B cell (primary cell): ENCODE measurements at regions not wholly inside any gene's neighbourhood (a gene's known extent, or its start where the extent isn't known, plus 50 kb on each side); places are given as distances from the start of the nearest gene placed in this dataset.

Source experiments
- ATAC-seq: fragments of 200-7000 bp; cut with Tn5 transposase; one replicate; pipeline ENCODE4 v1.10.0; 2021; ENCODE audit warnings: low read depth, mild to moderate bottlenecking, moderate number of reproducible peaks, moderate library complexity
- CTCF ChIA-PET: fragments of 350-600 bp; sonication (Branson Sonifier 250); formaldehyde crosslinking; loops from one replicate; lab custom pipeline; 2021; ENCODE audit warnings: antibody characterized with exemption, inconsistent platforms; lab: Charles Lee
- POLR2A ChIA-PET: fragments of 350-600 bp; sonication (Branson Sonifier 250); formaldehyde crosslinking; loops from one replicate; lab custom pipeline; 2021; ENCODE audit warnings: antibody characterized with exemption; lab: Charles Lee
- DNase-seq: peaks from one replicate; pipeline ENCODE4 v3.0.0; 2013
- H2AFZ ChIP-seq: 2 replicates; pipeline ENCODE4 v1.6.1; 2012; ENCODE audit warnings: mild to moderate bottlenecking, low read depth, low read length; ENCODE audit not compliant: insufficient read depth, poor library complexity, severe bottlenecking
- H3K27ac ChIP-seq, 2 donors: 1 replicate in 1 of 2; 2 replicates in 1 of 2; pipeline ENCODE4 v1.5.1; 2012 to 2013; ENCODE audit warnings: low read length in 2 of 2, mild to moderate bottlenecking in 2 of 2, moderate library complexity in 1 of 2
- H3K27me3 ChIP-seq, 4 experiments: fragments of 200-600 bp in 1 of 4; sonication (generic) in 1 of 4; replicated peaks in 1 of 4; 1 replicate in 2 of 4; 2 replicates in 2 of 4; pipeline versions ENCODE4 v1.6.1 to v1.7.0; 2013 to 2016; ENCODE audit warnings: low read length in 3 of 4, mild to moderate bottlenecking in 2 of 4, mixed read lengths in 1 of 4, moderate library complexity in 1 of 4; ENCODE audit not compliant: insufficient read depth in 4 of 4, control insufficient read depth in 3 of 4; ENCODE audit errors: control extremely low read depth in 1 of 4
- H3K36me3 ChIP-seq, 2 experiments: replicated peaks in 1 of 2; 1 replicate in 1 of 2; 2 replicates in 1 of 2; pipeline versions ENCODE4 v1.6.1 to v1.7.1; 2013; ENCODE audit warnings: low read length in 1 of 2; ENCODE audit not compliant: insufficient read depth in 2 of 2, control insufficient read depth in 1 of 2; ENCODE audit errors: control extremely low read depth in 1 of 2, extremely low read depth in 1 of 2
- H3K4me1 ChIP-seq, 2 donors: fragments of 200-600 bp in 1 of 2; sonication (generic) in 1 of 2; 1 replicate in 1 of 2; 2 replicates in 1 of 2; pipeline versions ENCODE4 v1.5.1 to v1.6.1; 2013 to 2017; ENCODE audit warnings: low read length in 2 of 2; ENCODE audit not compliant: control insufficient read depth in 2 of 2, insufficient read depth in 2 of 2
- H3K4me2 ChIP-seq: replicated peaks from 2 replicates; pipeline ENCODE3; 2012; ENCODE audit warnings: mild to moderate bottlenecking, low read depth, low read length; ENCODE audit not compliant: poor library complexity, severe bottlenecking
- H3K4me3 ChIP-seq, 5 experiments: fragments of 200-600 bp in 1 of 5; sonication (generic) in 1 of 5; 1 replicate in 3 of 5; 2 replicates in 2 of 5; pipeline versions ENCODE4 v1.5.1 to v1.7.0; 2011 to 2016; ENCODE audit warnings: low read length in 4 of 5, mild to moderate bottlenecking in 4 of 5, low read depth in 2 of 5, control low read depth in 1 of 5, moderate library complexity in 1 of 5; ENCODE audit not compliant: insufficient read depth in 1 of 5; ENCODE audit errors: control extremely low read depth in 1 of 5, extremely low read depth in 1 of 5
- H3K79me2 ChIP-seq: fragments of 200-600 bp; sonication (generic); one replicate; pipeline ENCODE4 v1.6.0; 2016; ENCODE audit warnings: low read length; ENCODE audit not compliant: control insufficient read depth, insufficient read depth
- H3K9ac ChIP-seq: fragments of 200-600 bp; sonication (generic); 2 replicates; pipeline ENCODE4 v1.6.1; 2017; ENCODE audit warnings: mild to moderate bottlenecking, low read length, moderate library complexity
- H3K9me3 ChIP-seq, 3 donors: one replicate each; pipeline versions ENCODE4 v1.6.1 to v1.7.1; 2013; ENCODE audit warnings: low read length in 2 of 3; ENCODE audit not compliant: control insufficient read depth in 2 of 3, insufficient read depth in 1 of 3; ENCODE audit errors: control extremely low read depth in 1 of 3
- H4K20me1 ChIP-seq: 2 replicates; pipeline ENCODE4 v1.6.0; 2012; ENCODE audit warnings: mild to moderate bottlenecking, low read length; ENCODE audit not compliant: insufficient read depth, control insufficient read depth, poor library complexity, severe bottlenecking
- H3K27ac Mint-ChIP-seq: one replicate; pipeline ENCODE4 v1.8.0; 2021; ENCODE audit warnings: mixed read lengths
- H3K27me3 Mint-ChIP-seq: one replicate; pipeline ENCODE4 v1.8.0; 2021; ENCODE audit warnings: mixed read lengths
- H3K4me1 Mint-ChIP-seq: one replicate; pipeline ENCODE4 v1.8.0; 2021; ENCODE audit warnings: mixed read lengths
- H3K4me3 Mint-ChIP-seq: one replicate; pipeline ENCODE4 v1.8.0; 2021; ENCODE audit warnings: mixed read lengths
- H3K9me3 Mint-ChIP-seq: one replicate; pipeline ENCODE4 v1.8.0; 2022; ENCODE audit warnings: mixed read lengths; ENCODE audit not compliant: insufficient read depth
- EZH2 ChIP-seq: IDR thresholded peaks from 2 replicates; pipeline ENCODE4 v1.6.1; 2012; ENCODE audit warnings: borderline replicate concordance, low read depth, mild to moderate bottlenecking, moderate library complexity, low read length; ENCODE audit not compliant: insufficient read depth, poor library complexity, severe bottlenecking
- WGBS: methylation state at CpG from one replicate; pipeline ENCODE4 v1.1.5; 2013; ENCODE audit warnings: missing lambda C conversion rate; ENCODE audit not compliant: insufficient coverage; 5-methylcytosine and 5-hydroxymethylcytosine counted together
- intact Hi-C: fragments of 100-400 bp; cut with micrococcal nuclease; formaldehyde crosslinking; loops from one replicate; pipeline ENCODE4 v1.10.0; 2022
- TF ChIP-seq, protein P1 (sequence below): fragments of 200-600 bp; IDR thresholded peaks from one replicate; pipeline ENCODE4 v1.8.0; 2022; ENCODE audit warnings: antibody characterized with exemption, mild to moderate bottlenecking

DNA sequence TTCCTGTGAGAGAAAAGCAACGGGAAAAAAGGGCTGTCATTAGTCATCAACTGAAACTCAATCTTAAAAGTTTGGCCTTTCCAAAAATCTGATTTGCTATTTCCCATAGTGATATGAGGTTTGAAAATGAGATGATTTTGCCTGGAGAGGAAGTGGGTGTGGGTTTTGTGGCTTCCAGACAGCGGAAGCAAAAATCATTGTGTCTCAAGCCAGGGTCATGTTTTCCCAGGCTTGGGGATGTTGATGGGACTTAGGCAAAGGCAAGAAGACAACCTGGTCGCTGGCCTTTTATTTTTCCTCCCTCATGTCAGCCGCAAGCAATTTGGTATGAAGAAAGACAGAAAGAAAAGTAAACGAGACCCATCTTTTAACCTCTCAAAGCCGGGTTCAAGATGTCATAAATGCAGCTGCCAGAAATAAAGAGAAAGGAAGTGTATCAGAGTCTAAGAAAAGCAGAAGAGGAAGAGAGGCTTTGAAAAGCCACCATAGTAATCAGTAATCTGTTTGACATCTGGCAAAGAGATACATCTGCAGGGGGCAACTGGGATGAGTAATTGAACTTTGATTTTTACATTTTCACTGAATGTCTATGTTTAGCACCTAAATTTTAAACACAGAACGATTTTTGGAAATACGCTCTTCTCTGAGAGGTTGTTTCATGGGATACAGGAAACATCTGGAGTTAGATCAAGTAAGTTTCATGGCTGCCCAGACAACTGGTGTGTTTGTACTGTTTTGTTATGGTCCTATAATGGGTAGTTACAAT, 521.6 kb upstream of the SLIT2 start:
- peak overlapping the region; percentile 29 for H3K27ac Mint-ChIP-seq
- DNase-seq, result peak; percentile 15
- ATAC-seq, result no peak

DNA sequence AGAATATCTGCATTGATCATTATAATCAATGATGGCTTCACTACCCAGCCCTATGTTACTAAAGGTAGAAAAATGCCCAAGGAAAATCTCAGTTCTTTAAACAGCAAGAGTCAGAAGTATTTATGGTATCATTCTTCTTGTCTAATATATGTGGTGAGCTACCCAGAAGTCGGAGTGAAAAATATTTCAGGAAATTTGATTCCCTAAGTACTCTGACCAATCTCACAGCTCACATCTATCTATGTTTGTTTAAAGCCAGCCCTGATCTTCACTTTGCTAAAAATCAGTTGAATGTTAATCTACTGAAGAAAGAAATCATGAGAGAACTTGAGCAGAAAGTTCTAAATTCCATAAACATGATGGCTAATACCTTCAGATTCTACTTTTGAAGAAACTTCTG, 522.9 kb upstream of the SLIT2 start:
- H3K4me2 ChIP-seq, result no peak overlapping the region
- H3K36me3 ChIP-seq, result no peaks in the 10 kb centered on the region
- ATAC-seq, result no peak
- peaks cover 13% of the 10 kb centered on the region for H3K4me1 Mint-ChIP-seq
- H3K4me3 Mint-ChIP-seq, result no peak overlapping the region
- H4K20me1 ChIP-seq, result no peaks in the 10 kb centered on the region
- no peak overlapping the region for H3K27ac Mint-ChIP-seq
- no peak overlapping the region for H3K27ac ChIP-seq
- peaks cover 0 to 3% (median 0%) of the 10 kb centered on the region in 3 donors for H3K9me3 ChIP-seq
- ChIA-PET CTCF (no interaction called here), POLR2A (no interaction called here)
- peaks cover 4% of the 10 kb centered on the region for H3K9me3 Mint-ChIP-seq
- H2AFZ ChIP-seq, result no peak overlapping the region
- no peaks in the 10 kb centered on the region for H3K27me3 ChIP-seq
- H3K9ac ChIP-seq, result no peak overlapping the region
- no peak for DNase-seq
- no CpG with 5 or more reads among the region's 1 CpG for WGBS
- intact Hi-C loops, result no loop called here
- no peaks in the 10 kb centered on the region for H3K79me2 ChIP-seq
- no peak overlapping the region for H3K4me3 ChIP-seq
- H3K27me3 Mint-ChIP-seq, result no peaks in the 10 kb centered on the region
- TF ChIP-seq, protein P1, sequence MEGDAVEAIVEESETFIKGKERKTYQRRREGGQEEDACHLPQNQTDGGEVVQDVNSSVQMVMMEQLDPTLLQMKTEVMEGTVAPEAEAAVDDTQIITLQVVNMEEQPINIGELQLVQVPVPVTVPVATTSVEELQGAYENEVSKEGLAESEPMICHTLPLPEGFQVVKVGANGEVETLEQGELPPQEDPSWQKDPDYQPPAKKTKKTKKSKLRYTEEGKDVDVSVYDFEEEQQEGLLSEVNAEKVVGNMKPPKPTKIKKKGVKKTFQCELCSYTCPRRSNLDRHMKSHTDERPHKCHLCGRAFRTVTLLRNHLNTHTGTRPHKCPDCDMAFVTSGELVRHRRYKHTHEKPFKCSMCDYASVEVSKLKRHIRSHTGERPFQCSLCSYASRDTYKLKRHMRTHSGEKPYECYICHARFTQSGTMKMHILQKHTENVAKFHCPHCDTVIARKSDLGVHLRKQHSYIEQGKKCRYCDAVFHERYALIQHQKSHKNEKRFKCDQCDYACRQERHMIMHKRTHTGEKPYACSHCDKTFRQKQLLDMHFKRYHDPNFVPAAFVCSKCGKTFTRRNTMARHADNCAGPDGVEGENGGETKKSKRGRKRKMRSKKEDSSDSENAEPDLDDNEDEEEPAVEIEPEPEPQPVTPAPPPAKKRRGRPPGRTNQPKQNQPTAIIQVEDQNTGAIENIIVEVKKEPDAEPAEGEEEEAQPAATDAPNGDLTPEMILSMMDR, result no peak
- no peak for TF ChIP-seq EZH2
- peaks cover 5 to 9% of the 10 kb centered on the region in 2 donors for H3K4me1 ChIP-seq

More for the DNA sequence above, 521.6 kb upstream of the SLIT2 start:
- TF ChIP-seq, protein P1, result no peak
- TF ChIP-seq EZH2, result no peak
- H3K27me3 Mint-ChIP-seq, result no peaks in the 10 kb centered on the region
- Histone ChIP-seq H3K9ac (no peak overlapping the region), H3K4me3 (peak overlapping the region in 2 of 5 experiments; percentile 22 to 41), H3K4me1 (peaks cover 5 to 9% of the 10 kb centered on the region in 2 donors), H3K4me2 (peak overlapping the region; percentile 32), H2AFZ (no peak overlapping the region), H3K36me3 (no peaks in the 10 kb centered on the region), H3K27ac (peak overlapping the region in 1 of 2 donors; percentile 19), H4K20me1 (no peaks in the 10 kb centered on the region), H3K79me2 (no peaks in the 10 kb centered on the region), H3K9me3 (peaks cover 0 to 2% (median 0%) of the 10 kb centered on the region in 3 donors), H3K27me3 (no peaks in the 10 kb centered on the region)
- peak overlapping the region; percentile 37 for H3K4me3 Mint-ChIP-seq
- POLR2A ChIA-PET, result no interaction called here
- peaks cover 2% of the 10 kb centered on the region for H3K9me3 Mint-ChIP-seq
- intact Hi-C loops, result no loop called here
- CTCF ChIA-PET, result no interaction called here
- H3K4me1 Mint-ChIP-seq, result peaks cover 13% of the 10 kb centered on the region
- WGBS, result 0% methylated on average over 1 of the region's 8 CpGs
